Vagina (tissue), 2 donors: ENCODE measurements at regions not wholly inside any gene's neighbourhood (a gene's known extent, or its start where the extent isn't known, plus 50 kb on each side); places are given as distances from the start of the nearest gene placed in this dataset.

ENCODE experiments used
- DNase-seq, 2 donors: peaks; one replicate each; pipeline ENCODE4 v3.0.0-alpha.2; 2017; ENCODE audit errors: extremely low spot score in 2 of 2
- H3K27ac ChIP-seq: fragments of 200-600 bp; sonication (generic); one replicate; pipeline ENCODE4 v1.5.1; 2019
- H3K27me3 ChIP-seq: fragments of 200-600 bp; sonication (generic); one replicate; pipeline ENCODE4 v1.5.1; 2019
- H3K36me3 ChIP-seq, 2 donors: fragments of 200-600 bp; sonication (generic); one replicate each; pipeline ENCODE4 v1.5.1; 2017 to 2019
- H3K4me1 ChIP-seq: fragments of 200-600 bp; sonication (generic); one replicate; pipeline ENCODE4 v1.5.1; 2019
- H3K4me3 ChIP-seq, 2 donors: fragments of 200-600 bp; sonication (generic); 1 replicate in 1 of 2; 2 replicates in 1 of 2; pipeline ENCODE4 v1.5.1; 2016 to 2019
- H3K9me3 ChIP-seq: fragments of 200-600 bp; sonication (generic); one replicate; pipeline ENCODE4 v1.5.1; 2019
- CTCF ChIP-seq, 3 experiments: fragments of 450-650 bp in 2 of 3; fragments of 200-600 bp in 1 of 3; sonication (generic) in 1 of 3; IDR thresholded peaks; one replicate each; pipeline ENCODE4 v1.5.1; 2017 to 2019; ENCODE audit warnings: antibody characterized with exemption in 3 of 3, mild to moderate bottlenecking in 2 of 3, moderate library complexity in 2 of 3
- POLR2A ChIP-seq, 2 donors: fragments of 450-650 bp; IDR thresholded peaks; one replicate each; pipeline ENCODE4 v1.6.1; 2017; ENCODE audit warnings: antibody characterized with exemption in 2 of 2, mild to moderate bottlenecking in 2 of 2, moderate library complexity in 2 of 2
- POLR2AphosphoS5 ChIP-seq, 2 donors: sonication (generic); formaldehyde crosslinking; IDR thresholded peaks; one replicate each; pipeline ENCODE4 v1.9.0; 2017; ENCODE audit warnings: antibody characterized with exemption in 2 of 2, mild to moderate bottlenecking in 2 of 2, low read depth in 1 of 2; ENCODE audit not compliant: insufficient read depth in 1 of 2
- intact Hi-C: fragments of 100-400 bp; cut with DNase I; formaldehyde crosslinking; loops from one replicate; pipeline ENCODE4 v1.15.1; 2023

- Histone ChIP-seq H3K9me3 (no peaks in the 10 kb centered on the region), H3K27me3 (no peaks in the 10 kb centered on the region), H3K4me3 (no peak overlapping the region), H3K36me3 (no peaks in the 10 kb centered on the region), H3K4me1 (peaks cover 19% of the 10 kb centered on the region), H3K27ac (no peak overlapping the region)
- DNase-seq = no peak
- intact Hi-C loops = no loop called here
- TF ChIP-seq CTCF (IDR thresholded peaks at IDR 0.05) (no peak), POLR2A (IDR thresholded peaks at IDR 0.05) (no peak), POLR2AphosphoS5 (IDR thresholded peaks at IDR 0.05; ENCODE audit: insufficient read depth in 1 of 2, low read depth in 1 of 2) (no peak)
These were observed 458.3 kb upstream of the USP24 start for GRCh38 chr1:55673416-55673815.

- H3K27me3 ChIP-seq = no peaks in the 10 kb centered on the region
- TF ChIP-seq POLR2AphosphoS5 (IDR thresholded peaks at IDR 0.05; ENCODE audit: insufficient read depth in 1 of 2, low read depth in 1 of 2) (no peak), CTCF (IDR thresholded peaks at IDR 0.05) (no peak), POLR2A (IDR thresholded peaks at IDR 0.05) (no peak)
- no peaks in the 10 kb centered on the region for H3K36me3 ChIP-seq
- intact Hi-C loops = no loop called here
- H3K27ac ChIP-seq = peak overlapping the region; percentile 73
- H3K9me3 ChIP-seq = no peaks in the 10 kb centered on the region
- no peak overlapping the region for H3K4me3 ChIP-seq
- H3K4me1 ChIP-seq = peaks cover 19% of the 10 kb centered on the region
- no peak for DNase-seq
These were observed 455.3 kb upstream of the USP24 start for GRCh38 chr1:55670331-55671082.

GRCh38 chr1:55669293-55669692 is 454.1 kb upstream of the USP24 start:
- intact Hi-C loops = no loop called here
- Histone ChIP-seq H3K4me1 (peaks cover 19% of the 10 kb centered on the region), H3K36me3 (no peaks in the 10 kb centered on the region), H3K27me3 (no peaks in the 10 kb centered on the region), H3K4me3 (no peak overlapping the region), H3K9me3 (no peaks in the 10 kb centered on the region), H3K27ac (peak overlapping the region; percentile 73)
- no peak for TF ChIP-seq POLR2A (IDR thresholded peaks at IDR 0.05)
- TF ChIP-seq POLR2AphosphoS5 (IDR thresholded peaks at IDR 0.05; ENCODE audit: insufficient read depth in 1 of 2, low read depth in 1 of 2) = no peak
- TF ChIP-seq CTCF (IDR thresholded peaks at IDR 0.05) = no peak
- no peak for DNase-seq

GRCh38 chr1:55662875-55663274 is 447.7 kb upstream of the USP24 start:
- Histone ChIP-seq H3K4me3 (no peak overlapping the region), H3K36me3 (no peaks in the 10 kb centered on the region), H3K27ac (no peak overlapping the region), H3K27me3 (no peaks in the 10 kb centered on the region), H3K4me1 (no peaks in the 10 kb centered on the region), H3K9me3 (no peaks in the 10 kb centered on the region)
- intact Hi-C loops = no loop called here
- no peak for DNase-seq
- TF ChIP-seq CTCF (IDR thresholded peaks at IDR 0.05) (no peak), POLR2A (IDR thresholded peaks at IDR 0.05) (no peak), POLR2AphosphoS5 (IDR thresholded peaks at IDR 0.05; ENCODE audit: insufficient read depth in 1 of 2, low read depth in 1 of 2) (no peak)

- Histone ChIP-seq H3K27me3 (no peaks in the 10 kb centered on the region), H3K9me3 (no peaks in the 10 kb centered on the region), H3K4me3 (no peak overlapping the region), H3K4me1 (no peaks in the 10 kb centered on the region), H3K27ac (peak overlapping the region; percentile 17), H3K36me3 (no peaks in the 10 kb centered on the region)
- TF ChIP-seq POLR2AphosphoS5 (IDR thresholded peaks at IDR 0.05; ENCODE audit: insufficient read depth in 1 of 2, low read depth in 1 of 2) (no peak), CTCF (IDR thresholded peaks at IDR 0.05) (no peak), POLR2A (IDR thresholded peaks at IDR 0.05) (no peak)
- intact Hi-C loops = no loop called here
- no peak for DNase-seq
These were observed 443.8 kb upstream of the USP24 start for GRCh38 chr1:55658917-55659316.
